CD14-positive monocyte (primary cell): ENCODE measurements at regions not wholly inside any gene's neighbourhood (a gene's known extent, or its start where the extent isn't known, plus 50 kb on each side); places are given as distances from the start of the nearest gene placed in this dataset.

ENCODE experiments used
- DNase-seq, 3 donors: peaks; one replicate each; pipeline ENCODE4 v3.0.0-alpha.2; 2011 to 2022
- H2AFZ ChIP-seq: 2 replicates; pipeline ENCODE4 v1.6.0; 2012; ENCODE audit warnings: mild to moderate bottlenecking, low read depth, low read length, inconsistent platforms; ENCODE audit not compliant: insufficient read depth, poor library complexity, severe bottlenecking
- H3K27ac ChIP-seq, 2 donors: 1 replicate in 1 of 2; 2 replicates in 1 of 2; pipeline ENCODE4 v1.5.1; 2012 to 2013; ENCODE audit warnings: low read length in 2 of 2, control low read depth in 1 of 2, inconsistent platforms in 1 of 2, low read depth in 1 of 2, mild to moderate bottlenecking in 1 of 2
- H3K27me3 ChIP-seq, 2 donors: one replicate each; pipeline versions ENCODE4 v1.6.0 to v1.6.1; 2011 to 2013; ENCODE audit warnings: low read length in 2 of 2; ENCODE audit not compliant: control insufficient read depth in 2 of 2, insufficient read depth in 2 of 2
- H3K36me3 ChIP-seq, 2 donors: replicated peaks in 1 of 2; 1 replicate in 1 of 2; 2 replicates in 1 of 2; pipeline versions ENCODE4 v1.5.1 to v1.6.1; 2012 to 2013; ENCODE audit warnings: low read length in 2 of 2, control low read depth in 1 of 2, inconsistent platforms in 1 of 2, mild to moderate bottlenecking in 1 of 2; ENCODE audit not compliant: insufficient read depth in 2 of 2, control insufficient read depth in 1 of 2
- H3K4me1 ChIP-seq, 2 donors: 1 replicate in 1 of 2; 2 replicates in 1 of 2; pipeline versions ENCODE4 v1.5.1 to v1.6.1; 2012 to 2013; ENCODE audit warnings: low read length in 2 of 2, control low read depth in 1 of 2, inconsistent platforms in 1 of 2, mild to moderate bottlenecking in 1 of 2, moderate library complexity in 1 of 2; ENCODE audit not compliant: insufficient read depth in 2 of 2, control insufficient read depth in 1 of 2
- H3K4me2 ChIP-seq: replicated peaks from 2 replicates; pipeline ENCODE3; 2012; ENCODE audit warnings: low read length, moderate library complexity, mild to moderate bottlenecking; ENCODE audit not compliant: poor library complexity, severe bottlenecking; ENCODE audit errors: extremely low read depth
- H3K4me3 ChIP-seq, 3 experiments: fragments of 200-600 bp in 1 of 3; sonication (generic) in 1 of 3; replicated peaks in 1 of 3; 1 replicate in 2 of 3; 2 replicates in 1 of 3; pipeline ENCODE4 v1.5.1; 2011 to 2013; ENCODE audit warnings: low read length in 3 of 3, mild to moderate bottlenecking in 3 of 3, control low read depth in 2 of 3, low read depth in 2 of 3, inconsistent platforms in 1 of 3, moderate library complexity in 1 of 3
- H3K79me2 ChIP-seq: 2 replicates; pipeline ENCODE4 v1.6.0; 2012; ENCODE audit warnings: mild to moderate bottlenecking, control low read depth, inconsistent platforms, low read length, moderate library complexity; ENCODE audit not compliant: insufficient read depth
- H3K9ac ChIP-seq: 2 replicates; pipeline ENCODE4 v1.6.0; 2017; ENCODE audit warnings: low read length, mild to moderate bottlenecking; ENCODE audit not compliant: insufficient read depth, poor library complexity, severe bottlenecking
- H3K9me3 ChIP-seq, 2 donors: replicated peaks in 1 of 2; 1 replicate in 1 of 2; 2 replicates in 1 of 2; pipeline versions ENCODE4 v1.5.1 to v1.6.1; 2012 to 2013; ENCODE audit warnings: low read length in 2 of 2, control low read depth in 1 of 2; ENCODE audit not compliant: control insufficient read depth in 1 of 2, insufficient read depth in 1 of 2
- H4K20me1 ChIP-seq: 2 replicates; pipeline ENCODE4 v1.6.0; 2012; ENCODE audit warnings: mild to moderate bottlenecking, low read length, control low read depth, moderate library complexity; ENCODE audit not compliant: insufficient read depth
- H3K27ac Mint-ChIP-seq, 7 donors: one replicate each; pipeline ENCODE4 v1.8.0; 2020; ENCODE audit warnings: mild to moderate bottlenecking in 7 of 7, mixed read lengths in 7 of 7, moderate library complexity in 6 of 7, inconsistent platforms in 2 of 7
- H3K27me3 Mint-ChIP-seq, 3 donors: one replicate each; pipeline ENCODE4 v1.8.0; 2021 to 2022; ENCODE audit warnings: low read depth in 3 of 3, mild to moderate bottlenecking in 3 of 3, mixed read lengths in 3 of 3, moderate library complexity in 3 of 3, inconsistent platforms in 1 of 3
- H3K36me3 Mint-ChIP-seq, 2 donors: one replicate each; pipeline ENCODE4 v1.8.0; 2020; ENCODE audit warnings: mixed read lengths in 2 of 2, inconsistent platforms in 1 of 2, mild to moderate bottlenecking in 1 of 2
- H3K4me1 Mint-ChIP-seq: one replicate; pipeline ENCODE4 v1.8.0; 2020; ENCODE audit warnings: mild to moderate bottlenecking, mixed read lengths
- H3K4me3 Mint-ChIP-seq, 2 donors: one replicate each; pipeline ENCODE4 v1.8.0; 2020; ENCODE audit warnings: mild to moderate bottlenecking in 2 of 2, mixed read lengths in 2 of 2, moderate library complexity in 1 of 2
- H3K9me3 Mint-ChIP-seq, 7 donors: one replicate each; pipeline ENCODE4 v1.8.0; 2020 to 2022; ENCODE audit warnings: mixed read lengths in 7 of 7, mild to moderate bottlenecking in 6 of 7, moderate library complexity in 6 of 7, inconsistent platforms in 2 of 7
- CTCF ChIP-seq: fragments of 200-600 bp; IDR thresholded peaks from one replicate; pipeline ENCODE4 v1.8.0; 2022; ENCODE audit warnings: antibody characterized with exemption, mild to moderate bottlenecking
- WGBS: methylation state at CpG from one replicate; pipeline ENCODE4 v1.1.5; 2013; ENCODE audit warnings: missing lambda C conversion rate; ENCODE audit not compliant: insufficient coverage; 5-methylcytosine and 5-hydroxymethylcytosine counted together
- intact Hi-C, 2 donors: fragments of 100-400 bp; cut with micrococcal nuclease; formaldehyde crosslinking; loops; one replicate each; pipeline versions ENCODE4 v1.15.0 to v1.15.1; 2023

- Histone ChIP-seq H3K79me2 (no peaks in the 10 kb centered on the region), H3K4me2 (no peak overlapping the region), H2AFZ (no peak overlapping the region), H4K20me1 (no peaks in the 10 kb centered on the region), H3K27ac (no peak overlapping the region), H3K36me3 (no peaks in the 10 kb centered on the region), H3K9ac (no peak overlapping the region), H3K27me3 (no peaks in the 10 kb centered on the region), H3K4me3 (no peak overlapping the region), H3K9me3 (no peaks in the 10 kb centered on the region), H3K4me1 (no peaks in the 10 kb centered on the region)
- no CpG with 5 or more reads among the region's 2 CpGs for WGBS
- no peaks in the 10 kb centered on the region for H3K4me1 Mint-ChIP-seq
- no peak for DNase-seq
- H3K4me3 Mint-ChIP-seq = no peak overlapping the region
- intact Hi-C loops = no loop called here
- H3K27me3 Mint-ChIP-seq = no peaks in the 10 kb centered on the region
- TF ChIP-seq CTCF = no peak
- no peaks in the 10 kb centered on the region for H3K9me3 Mint-ChIP-seq
- H3K36me3 Mint-ChIP-seq = no peaks in the 10 kb centered on the region
- no peak overlapping the region for H3K27ac Mint-ChIP-seq
Measured at GRCh38 chr1:67579623-67580394, 105.2 kb upstream of the GADD45A start.

GRCh38 chr1:67580691-67581403 lies 104.2 kb upstream of the GADD45A start:
- no peak overlapping the region for H3K27ac Mint-ChIP-seq
- H3K36me3 ChIP-seq = no peaks in the 10 kb centered on the region
- H3K9me3 ChIP-seq = no peaks in the 10 kb centered on the region
- H2AFZ ChIP-seq = no peak overlapping the region
- WGBS = 86% methylated on average over 1 of the region's 4 CpGs
- H3K4me3 Mint-ChIP-seq = no peak overlapping the region
- no peaks in the 10 kb centered on the region for H3K79me2 ChIP-seq
- DNase-seq = no peak
- H3K27me3 ChIP-seq = no peaks in the 10 kb centered on the region
- H3K27me3 Mint-ChIP-seq = peaks cover 0 to 2% (median 0%) of the 10 kb centered on the region in 3 donors
- no peak overlapping the region for H3K27ac ChIP-seq
- no peak overlapping the region for H3K4me2 ChIP-seq
- no peaks in the 10 kb centered on the region for H3K4me1 Mint-ChIP-seq
- H3K36me3 Mint-ChIP-seq = no peaks in the 10 kb centered on the region
- H3K9ac ChIP-seq = no peak overlapping the region
- intact Hi-C loops = no loop called here
- H3K4me1 ChIP-seq = no peaks in the 10 kb centered on the region
- H4K20me1 ChIP-seq = no peaks in the 10 kb centered on the region
- no peak overlapping the region for H3K4me3 ChIP-seq
- H3K9me3 Mint-ChIP-seq = no peaks in the 10 kb centered on the region
- no peak for TF ChIP-seq CTCF
